Liver (tissue), 3 donors: ENCODE measurements at regions not wholly inside any gene's neighbourhood (a gene's known extent, or its start where the extent isn't known, plus 50 kb on each side); places are given as distances from the start of the nearest gene placed in this dataset.

Experiments
- ATF3 ChIP-seq: IDR thresholded peaks from 2 replicates; pipeline ENCODE4 v1.6.1; 2016; ENCODE audit warnings: antibody characterized with exemption
- CTCF ChIP-seq: fragments of 150-350 bp; IDR thresholded peaks from 2 replicates; pipeline ENCODE4 v1.5.1; 2017; ENCODE audit warnings: improper control_type of control experiment, low read depth, low read length; ENCODE audit not compliant: missing input control
- EGR1 ChIP-seq, 2 donors: IDR thresholded peaks; 2 replicates each; pipeline ENCODE4 v1.6.1; 2016 to 2018; ENCODE audit warnings: antibody characterized with exemption in 2 of 2, low read depth in 2 of 2
- FOXA1 ChIP-seq: IDR thresholded peaks from 2 replicates; pipeline ENCODE4 v1.6.1; 2016; ENCODE audit warnings: antibody characterized with exemption
- GABPA ChIP-seq, 2 donors: IDR thresholded peaks in 1 of 2; conservative IDR thresholded peaks in 1 of 2; 2 replicates each; pipeline ENCODE4 v1.6.1; 2016; ENCODE audit warnings: antibody characterized with exemption in 2 of 2, mild to moderate bottlenecking in 1 of 2, moderate library complexity in 1 of 2
- JUND ChIP-seq, 2 donors: IDR thresholded peaks; 2 replicates each; pipeline ENCODE4 v1.6.1; 2016; ENCODE audit warnings: antibody characterized with exemption in 2 of 2
- MAX ChIP-seq: IDR thresholded peaks from 2 replicates; pipeline ENCODE4 v1.6.1; 2016; ENCODE audit warnings: antibody characterized with exemption
- RAD21 ChIP-seq, 2 donors: IDR thresholded peaks; 2 replicates each; pipeline ENCODE4 v1.6.1; 2016; ENCODE audit warnings: antibody characterized with exemption in 2 of 2, mild to moderate bottlenecking in 2 of 2
- REST ChIP-seq: IDR thresholded peaks from 2 replicates; pipeline ENCODE4 v1.6.1; 2016; ENCODE audit warnings: antibody characterized with exemption, mild to moderate bottlenecking
- SP1 ChIP-seq: IDR thresholded peaks from 2 replicates; pipeline ENCODE4 v1.6.1; 2018; ENCODE audit warnings: antibody characterized with exemption, mild to moderate bottlenecking
- TAF1 ChIP-seq: conservative IDR thresholded peaks from 2 replicates; pipeline ENCODE4 v1.6.1; 2016; ENCODE audit warnings: antibody characterized with exemption, mild to moderate bottlenecking
- YY1 ChIP-seq: IDR thresholded peaks from 2 replicates; pipeline ENCODE4 v1.6.1; 2016; ENCODE audit warnings: antibody characterized with exemption, mild to moderate bottlenecking
- donor health status: healthy.
- donor health status: healthy.

GRCh38 chr11:93073508-93074280, 104.2 kb downstream of the MTNR1B start:
- TF ChIP-seq CTCF = no peak
- TF ChIP-seq REST = no peak
- TF ChIP-seq EGR1 (IDR thresholded peaks at IDR 0.05; ENCODE audit: low read depth in 2 of 2) = no peak
- TF ChIP-seq ATF3 = no peak
- TF ChIP-seq SP1 = no peak
- no peak for TF ChIP-seq RAD21 (IDR thresholded peaks at IDR 0.05)
- no peak for TF ChIP-seq JUND (IDR thresholded peaks at IDR 0.05)
- TF ChIP-seq MAX = no peak
- TF ChIP-seq TAF1 = no peak
- TF ChIP-seq YY1 = no peak
- TF ChIP-seq FOXA1 = no peak
- TF ChIP-seq GABPA (IDR thresholded peaks at IDR 0.05 in 1 of 2, conservative IDR thresholded peaks at IDR 0.05 in 1 of 2) = no peak
